Type B pancreatic cell (in vitro differentiated cells): ENCODE measurements at regions not wholly inside any gene's neighbourhood (a gene's known extent, or its start where the extent isn't known, plus 50 kb on each side); places are given as distances from the start of the nearest gene placed in this dataset.

Source experiments
- DNase-seq: peaks from one replicate; pipeline ENCODE4 v3.0.0; 2021; ENCODE audit warnings: mixed read lengths; ENCODE audit not compliant: unreplicated experiment; ENCODE audit errors: extremely low spot score
- H3K27ac Mint-ChIP-seq: 2 replicates; pipeline ENCODE4 v1.8.0; 2021; ENCODE audit warnings: mild to moderate bottlenecking, mixed read lengths
- H3K27me3 Mint-ChIP-seq: 2 replicates; pipeline ENCODE4 v1.8.0; 2021; ENCODE audit warnings: mixed read lengths
- H3K36me3 Mint-ChIP-seq: 2 replicates; pipeline ENCODE4 v1.8.0; 2021; ENCODE audit warnings: mixed read lengths
- H3K4me1 Mint-ChIP-seq: one replicate; pipeline ENCODE4 v1.8.0; 2021; ENCODE audit warnings: mixed read lengths; ENCODE audit not compliant: unreplicated experiment
- H3K4me3 Mint-ChIP-seq: 2 replicates; pipeline ENCODE4 v1.8.0; 2021; ENCODE audit warnings: mild to moderate bottlenecking, mixed read lengths
- H3K9me3 Mint-ChIP-seq: 2 replicates; pipeline ENCODE4 v1.8.0; 2021; ENCODE audit warnings: mixed read lengths
- TF ChIP-seq, protein P1 (sequence below): fragments of 200-600 bp; sonication (generic); conservative IDR thresholded peaks from 2 replicates; pipeline ENCODE4 v1.5.0; 2021; ENCODE audit warnings: antibody characterized with exemption, mild to moderate bottlenecking

DNA sequence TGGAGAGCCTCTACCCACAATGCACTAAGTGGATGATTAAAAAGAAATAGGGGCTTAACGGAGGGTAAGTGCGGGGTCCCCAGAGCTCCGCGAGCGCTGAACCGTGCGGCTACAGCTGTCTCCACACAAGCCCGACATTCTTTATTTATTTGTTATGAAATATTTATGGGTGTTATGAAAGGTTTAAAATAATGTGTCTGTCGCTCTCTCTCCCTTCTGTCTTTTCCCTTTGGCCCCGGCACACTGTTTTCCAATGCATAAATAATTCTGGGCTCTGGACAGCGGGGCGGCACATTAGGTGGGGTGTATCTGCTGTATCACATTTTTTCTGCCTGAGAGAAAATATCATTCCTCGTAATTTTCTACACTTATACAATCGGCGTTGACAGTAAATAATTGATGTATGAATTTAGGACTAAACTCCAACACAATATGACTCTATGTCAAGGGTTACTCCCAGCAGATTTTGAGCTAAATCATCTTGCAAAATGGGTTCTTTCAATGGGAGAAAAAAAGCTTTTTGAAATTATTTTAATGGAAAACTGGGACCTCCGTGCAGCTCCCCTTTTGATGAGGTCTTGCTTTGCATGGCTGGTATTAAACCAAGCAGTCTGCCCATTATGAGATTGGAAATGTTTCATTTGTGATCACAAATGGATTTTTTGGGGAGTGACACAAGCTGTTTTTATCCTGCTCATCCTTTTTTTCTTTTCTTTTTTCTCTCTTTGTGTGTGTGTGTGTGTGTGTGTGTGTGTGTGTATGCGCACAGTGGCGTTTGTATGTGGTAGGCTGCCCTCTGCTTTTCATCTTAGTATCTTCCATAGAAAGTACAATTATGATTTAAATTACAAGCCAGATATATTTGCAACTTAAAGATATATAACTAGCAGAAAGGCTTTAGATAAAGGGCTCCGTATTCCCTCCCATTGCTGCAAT lies 370.6 kb upstream of the IRX4 start:
- Mint-ChIP-seq H3K27ac (no peak overlapping the region), H3K36me3 (no peaks in the 10 kb centered on the region), H3K4me1 (peaks cover 10% of the 10 kb centered on the region), H3K27me3 (peaks cover 19% of the 10 kb centered on the region), H3K9me3 (no peaks in the 10 kb centered on the region), H3K4me3 (no peak overlapping the region)
- TF ChIP-seq, protein P1, sequence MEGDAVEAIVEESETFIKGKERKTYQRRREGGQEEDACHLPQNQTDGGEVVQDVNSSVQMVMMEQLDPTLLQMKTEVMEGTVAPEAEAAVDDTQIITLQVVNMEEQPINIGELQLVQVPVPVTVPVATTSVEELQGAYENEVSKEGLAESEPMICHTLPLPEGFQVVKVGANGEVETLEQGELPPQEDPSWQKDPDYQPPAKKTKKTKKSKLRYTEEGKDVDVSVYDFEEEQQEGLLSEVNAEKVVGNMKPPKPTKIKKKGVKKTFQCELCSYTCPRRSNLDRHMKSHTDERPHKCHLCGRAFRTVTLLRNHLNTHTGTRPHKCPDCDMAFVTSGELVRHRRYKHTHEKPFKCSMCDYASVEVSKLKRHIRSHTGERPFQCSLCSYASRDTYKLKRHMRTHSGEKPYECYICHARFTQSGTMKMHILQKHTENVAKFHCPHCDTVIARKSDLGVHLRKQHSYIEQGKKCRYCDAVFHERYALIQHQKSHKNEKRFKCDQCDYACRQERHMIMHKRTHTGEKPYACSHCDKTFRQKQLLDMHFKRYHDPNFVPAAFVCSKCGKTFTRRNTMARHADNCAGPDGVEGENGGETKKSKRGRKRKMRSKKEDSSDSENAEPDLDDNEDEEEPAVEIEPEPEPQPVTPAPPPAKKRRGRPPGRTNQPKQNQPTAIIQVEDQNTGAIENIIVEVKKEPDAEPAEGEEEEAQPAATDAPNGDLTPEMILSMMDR: no peak
- no peak for DNase-seq

- TF ChIP-seq, protein P1: no peak
- Mint-ChIP-seq H3K27me3 (peaks cover 22% of the 10 kb centered on the region), H3K9me3 (peaks cover 6% of the 10 kb centered on the region), H3K4me1 (peaks cover 10% of the 10 kb centered on the region), H3K27ac (no peak overlapping the region), H3K36me3 (no peaks in the 10 kb centered on the region), H3K4me3 (no peak overlapping the region)
- no peak for DNase-seq
These were observed 369.0 kb upstream of the IRX4 start for GRCh38 chr5:2251751-2252150.

DNA sequence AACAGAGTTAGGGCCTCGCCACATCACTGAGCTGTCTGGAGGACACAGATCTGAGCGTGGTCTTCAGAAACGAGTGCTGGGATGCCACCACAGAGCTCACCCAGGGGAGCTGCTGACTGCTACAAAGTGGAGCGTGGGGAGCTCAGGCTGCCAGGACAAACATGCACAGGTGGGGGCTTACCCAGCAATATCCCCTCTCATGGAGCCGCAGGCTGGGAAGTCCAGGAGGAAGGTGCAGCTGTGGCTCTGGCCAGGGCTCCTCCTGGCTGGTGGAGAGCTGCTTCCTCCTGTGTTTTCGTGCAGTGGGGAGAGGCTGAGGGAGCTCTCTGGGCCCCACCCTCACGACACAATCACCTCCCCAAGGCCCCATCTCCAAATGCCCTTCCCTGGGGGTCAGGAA lies 368.6 kb upstream of the IRX4 start:
- Mint-ChIP-seq H3K4me3 (no peak overlapping the region), H3K27ac (no peak overlapping the region), H3K36me3 (no peaks in the 10 kb centered on the region), H3K9me3 (peaks cover 7% of the 10 kb centered on the region), H3K4me1 (peaks cover 10% of the 10 kb centered on the region), H3K27me3 (peaks cover 22% of the 10 kb centered on the region)
- no peak for DNase-seq
- TF ChIP-seq, protein P1: no peak

GRCh38 chr5:2250365-2250950 lies 367.7 kb upstream of the IRX4 start:
- no peak for DNase-seq
- Mint-ChIP-seq H3K9me3 (peaks cover 7% of the 10 kb centered on the region), H3K27ac (no peak overlapping the region), H3K27me3 (peaks cover 14% of the 10 kb centered on the region), H3K4me3 (no peak overlapping the region), H3K36me3 (no peaks in the 10 kb centered on the region), H3K4me1 (peaks cover 10% of the 10 kb centered on the region)
- TF ChIP-seq, protein P1: no peak

DNA sequence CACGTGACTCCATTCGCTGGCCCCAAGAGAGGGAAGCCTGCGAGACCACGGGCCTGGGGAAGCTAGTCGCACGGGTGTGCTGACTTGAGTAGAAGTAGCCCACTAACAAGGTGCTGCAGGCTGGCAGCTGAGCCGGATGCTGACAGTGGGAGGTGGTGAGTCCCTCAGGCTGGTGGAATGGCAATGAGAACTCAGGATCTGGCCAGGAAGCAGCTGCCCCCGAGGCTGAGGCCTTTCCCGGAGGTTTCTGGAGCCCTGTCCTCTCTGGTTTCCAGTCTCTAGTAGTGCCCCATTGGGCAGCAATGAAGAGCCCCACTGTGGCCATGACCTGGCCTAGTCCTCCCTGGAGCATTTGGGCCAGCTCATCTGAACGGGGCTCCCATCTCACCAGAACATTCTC lies 366.7 kb upstream of the IRX4 start:
- no peak overlapping the region for H3K4me3 Mint-ChIP-seq
- no peak for DNase-seq
- H3K9me3 Mint-ChIP-seq: peaks cover 7% of the 10 kb centered on the region
- H3K27ac Mint-ChIP-seq: no peak overlapping the region
- TF ChIP-seq, protein P1: no peak
- no peaks in the 10 kb centered on the region for H3K36me3 Mint-ChIP-seq
- H3K27me3 Mint-ChIP-seq: peaks cover 14% of the 10 kb centered on the region
- peaks cover 3% of the 10 kb centered on the region for H3K4me1 Mint-ChIP-seq
